ENCODE measurements at regions not wholly inside any gene's neighbourhood (a gene's known extent, or its start where the extent isn't known, plus 50 kb on each side); places are given as distances from the start of the nearest gene placed in this dataset.

- TF ChIP-seq, protein P1, sequence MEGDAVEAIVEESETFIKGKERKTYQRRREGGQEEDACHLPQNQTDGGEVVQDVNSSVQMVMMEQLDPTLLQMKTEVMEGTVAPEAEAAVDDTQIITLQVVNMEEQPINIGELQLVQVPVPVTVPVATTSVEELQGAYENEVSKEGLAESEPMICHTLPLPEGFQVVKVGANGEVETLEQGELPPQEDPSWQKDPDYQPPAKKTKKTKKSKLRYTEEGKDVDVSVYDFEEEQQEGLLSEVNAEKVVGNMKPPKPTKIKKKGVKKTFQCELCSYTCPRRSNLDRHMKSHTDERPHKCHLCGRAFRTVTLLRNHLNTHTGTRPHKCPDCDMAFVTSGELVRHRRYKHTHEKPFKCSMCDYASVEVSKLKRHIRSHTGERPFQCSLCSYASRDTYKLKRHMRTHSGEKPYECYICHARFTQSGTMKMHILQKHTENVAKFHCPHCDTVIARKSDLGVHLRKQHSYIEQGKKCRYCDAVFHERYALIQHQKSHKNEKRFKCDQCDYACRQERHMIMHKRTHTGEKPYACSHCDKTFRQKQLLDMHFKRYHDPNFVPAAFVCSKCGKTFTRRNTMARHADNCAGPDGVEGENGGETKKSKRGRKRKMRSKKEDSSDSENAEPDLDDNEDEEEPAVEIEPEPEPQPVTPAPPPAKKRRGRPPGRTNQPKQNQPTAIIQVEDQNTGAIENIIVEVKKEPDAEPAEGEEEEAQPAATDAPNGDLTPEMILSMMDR (IDR thresholded peaks at IDR 0.05) = no peak
- TF ChIP-seq POLR2A (IDR thresholded peaks at IDR 0.05) = no peak
Observed at GRCh38 chr16:8087597-8088289, 502.6 kb downstream of the TMEM114 start.
